PFSK-1 (cell line): ENCODE measurements at regions not wholly inside any gene's neighbourhood (a gene's known extent, or its start where the extent isn't known, plus 50 kb on each side); places are given as distances from the start of the nearest gene placed in this dataset.

Source experiments
- FOXP2 ChIP-seq: optimal IDR thresholded peaks from 2 replicates; pipeline ENCODE3; 2011; ENCODE audit warnings: borderline replicate concordance, control low read depth, inconsistent platforms; ENCODE audit not compliant: insufficient read depth; ENCODE audit errors: extremely low read length, extremely low read depth
- POLR2AphosphoS5 ChIP-seq: IDR thresholded peaks from 2 replicates; pipeline ENCODE4 v1.6.1; 2012; ENCODE audit warnings: low read depth, mild to moderate bottlenecking, control low read depth, low read length, moderate library complexity
- REST ChIP-seq, 2 experiments: IDR thresholded peaks; 2 replicates each; pipeline versions ENCODE4 v1.6.1 to v1.8.0; 2011 to 2012; ENCODE audit warnings: low read depth in 2 of 2, low read length in 2 of 2, control low read depth in 1 of 2, inconsistent platforms in 1 of 2, mild to moderate bottlenecking in 1 of 2, moderate library complexity in 1 of 2; ENCODE audit not compliant: insufficient read depth in 1 of 2
- SIN3A ChIP-seq: IDR thresholded peaks from 2 replicates; pipeline ENCODE4 v1.6.1; 2012; ENCODE audit warnings: mild to moderate bottlenecking, low read length, moderate library complexity, borderline replicate concordance; ENCODE audit not compliant: insufficient read depth
- TAF1 ChIP-seq: IDR thresholded peaks from 2 replicates; pipeline ENCODE4 v1.6.1; 2012; ENCODE audit warnings: low read length, control low read depth, borderline replicate concordance; ENCODE audit not compliant: insufficient read depth

- TF ChIP-seq TAF1 (no peak), SIN3A (no peak), FOXP2 (no peak), REST (IDR thresholded peaks at IDR 0.05; ENCODE audit: insufficient read depth in 1 of 2, low read depth in 2 of 2, low read length in 2 of 2) (no peak), POLR2AphosphoS5 (no peak)
These were observed 183.1 kb upstream of the SH3BP4 start for GRCh38 chr2:234768608-234769196.

- TF ChIP-seq FOXP2 (no peak), POLR2AphosphoS5 (no peak), TAF1 (no peak), SIN3A (no peak), REST (IDR thresholded peaks at IDR 0.05; ENCODE audit: insufficient read depth in 1 of 2, low read depth in 2 of 2, low read length in 2 of 2) (no peak)
These were observed 186.5 kb upstream of the SH3BP4 start for GRCh38 chr2:234765279-234765678.

- no peak for TF ChIP-seq REST (IDR thresholded peaks at IDR 0.05; ENCODE audit: insufficient read depth in 1 of 2, low read depth in 2 of 2, low read length in 2 of 2)
- no peak for TF ChIP-seq SIN3A
- TF ChIP-seq FOXP2, result no peak
- no peak for TF ChIP-seq TAF1
- TF ChIP-seq POLR2AphosphoS5, result no peak
These were observed 187.4 kb upstream of the SH3BP4 start for GRCh38 chr2:234764372-234764771.

- TF ChIP-seq REST (IDR thresholded peaks at IDR 0.05; ENCODE audit: insufficient read depth in 1 of 2, low read depth in 2 of 2, low read length in 2 of 2) (no peak), POLR2AphosphoS5 (no peak), SIN3A (no peak), TAF1 (no peak), FOXP2 (no peak)
These were observed 188.6 kb upstream of the SH3BP4 start for GRCh38 chr2:234763002-234763873.
